ENCODE measurements at regions not wholly inside any gene's neighbourhood (a gene's known extent, or its start where the extent isn't known, plus 50 kb on each side); places are given as distances from the start of the nearest gene placed in this dataset.

GRCh38 chr18:2409906-2410305, 161.4 kb downstream of the METTL4 start:
- no peak for TF ChIP-seq EZH2 (IDR thresholded peaks at IDR 0.05; ENCODE audit: insufficient read depth, poor library complexity, severe bottlenecking)
- no peak for TF ChIP-seq EZH2phosphoT487 (IDR thresholded peaks at IDR 0.05; ENCODE audit: insufficient read depth, low read depth)
